Activated T-helper 1 cell treated with anti-CD3 and anti-CD28 coated beads, Interleukin-12 subunit alpha, Interleukin-12 subunit beta, Interleukin-2, Interleukin-4 antibody, amounts not matched to agents 30 ng/mL and 10 ng/mL and 1 ng/mL, durations not matched to agents 14 hours and 24 hours and 36 hours (primary cell): ENCODE measurements at regions not wholly inside any gene's neighbourhood (a gene's known extent, or its start where the extent isn't known, plus 50 kb on each side); places are given as distances from the start of the nearest gene placed in this dataset.
A peak's percentile ranks its signal among the peaks of the same experiment; 100 is the strongest.

Experiments used
- DNase-seq: peaks from one replicate; pipeline ENCODE4 v3.0.0; 2021; ENCODE audit warnings: low spot score
- H3K27ac Mint-ChIP-seq: one replicate; pipeline ENCODE4 v1.8.0; 2021; ENCODE audit warnings: mild to moderate bottlenecking, mixed read lengths
- H3K27me3 Mint-ChIP-seq: one replicate; pipeline ENCODE4 v1.8.0; 2022; ENCODE audit warnings: mild to moderate bottlenecking, moderate library complexity, mixed read lengths; ENCODE audit not compliant: insufficient read depth
- H3K36me3 Mint-ChIP-seq: one replicate; pipeline ENCODE4 v1.8.0; 2021; ENCODE audit warnings: low read depth, mixed read lengths
- H3K4me1 Mint-ChIP-seq: one replicate; pipeline ENCODE4 v1.8.0; 2021; ENCODE audit warnings: low read depth, mixed read lengths
- H3K4me3 Mint-ChIP-seq: one replicate; pipeline ENCODE4 v1.8.0; 2021; ENCODE audit warnings: mild to moderate bottlenecking, moderate library complexity, mixed read lengths
- H3K9me3 Mint-ChIP-seq: one replicate; pipeline ENCODE4 v1.8.0; 2021; ENCODE audit warnings: mixed read lengths
- intact Hi-C: fragments of 100-400 bp; cut with micrococcal nuclease; formaldehyde crosslinking; loops from one replicate; pipeline ENCODE4 v1.15.1; 2024

DNA sequence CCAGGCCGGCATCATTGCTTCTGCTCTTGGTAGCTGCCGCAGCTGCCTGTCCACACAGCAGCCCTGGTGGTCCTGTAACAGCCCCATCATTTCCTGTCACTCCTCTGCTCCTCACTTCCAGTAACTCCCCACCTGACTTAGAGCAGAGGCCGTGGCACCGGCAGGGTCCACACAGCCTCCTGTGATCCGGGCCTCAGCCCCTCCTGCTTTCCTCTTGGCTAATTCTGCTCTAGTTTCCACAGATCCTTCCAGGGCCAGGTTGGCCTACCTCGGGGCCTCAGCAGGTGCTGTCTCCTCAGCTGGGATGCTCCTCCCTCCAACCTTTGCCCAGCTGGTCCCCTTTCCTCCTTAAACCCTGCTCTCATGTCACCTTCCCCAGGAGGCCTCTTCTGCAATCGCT is 80.2 kb downstream of the FZD10 start:
- Mint-ChIP-seq H3K9me3 (no peaks in the 10 kb centered on the region), H3K4me3 (no peak overlapping the region), H3K27ac (no peak overlapping the region), H3K27me3 (no peaks in the 10 kb centered on the region), H3K36me3 (no peaks in the 10 kb centered on the region), H3K4me1 (no peaks in the 10 kb centered on the region)
- intact Hi-C loops = no loop called here
- DNase-seq = no peak

DNA sequence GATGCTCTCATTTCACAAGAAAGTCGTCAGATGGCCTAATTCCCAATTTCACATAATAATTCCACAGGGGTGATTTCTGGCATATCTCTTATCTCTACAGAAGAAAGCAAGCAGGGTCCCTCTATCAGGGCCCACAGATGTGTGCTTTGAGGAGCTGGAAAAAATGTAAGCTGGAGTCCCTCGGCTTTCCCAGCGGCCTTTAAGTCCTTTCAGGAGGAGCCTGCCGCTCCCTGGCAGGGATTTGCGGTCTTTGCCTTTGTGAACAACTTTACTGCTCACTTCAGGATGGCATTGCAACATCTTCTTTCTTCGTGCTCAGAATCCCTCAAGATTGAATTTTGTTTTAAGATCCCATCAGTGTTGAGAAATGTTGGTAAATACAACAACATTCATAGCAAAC is 83.0 kb downstream of the FZD10 start:
- intact Hi-C loops = no loop called here
- no peaks in the 10 kb centered on the region for H3K9me3 Mint-ChIP-seq
- no peak overlapping the region for H3K27ac Mint-ChIP-seq
- H3K36me3 Mint-ChIP-seq = no peaks in the 10 kb centered on the region
- H3K27me3 Mint-ChIP-seq = peaks cover 1% of the 10 kb centered on the region
- H3K4me3 Mint-ChIP-seq = no peak overlapping the region
- no peaks in the 10 kb centered on the region for H3K4me1 Mint-ChIP-seq
- DNase-seq = no peak

DNA sequence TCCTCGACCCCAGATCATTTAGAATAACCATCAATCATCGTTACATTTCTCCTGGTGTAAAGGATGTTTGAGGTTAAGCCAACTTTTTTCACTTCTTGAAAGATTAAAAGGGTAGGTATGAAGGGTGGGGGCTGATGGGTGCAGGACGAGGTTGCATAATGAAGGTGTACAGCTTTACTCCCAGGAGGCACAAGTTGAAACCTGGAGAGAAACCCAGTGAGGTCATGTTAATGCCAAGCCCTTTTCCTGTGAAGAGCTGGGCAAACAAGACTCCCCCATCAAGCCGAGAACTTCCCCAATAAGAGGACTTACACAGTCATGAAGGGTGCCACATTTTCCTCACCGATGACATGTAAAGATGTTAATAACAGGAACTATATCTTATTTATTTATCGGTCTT is 84.3 kb downstream of the FZD10 start:
- no peak for DNase-seq
- H3K36me3 Mint-ChIP-seq = no peaks in the 10 kb centered on the region
- peaks cover 1% of the 10 kb centered on the region for H3K27me3 Mint-ChIP-seq
- intact Hi-C loops = no loop called here
- no peaks in the 10 kb centered on the region for H3K4me1 Mint-ChIP-seq
- no peak overlapping the region for H3K4me3 Mint-ChIP-seq
- H3K9me3 Mint-ChIP-seq = no peaks in the 10 kb centered on the region
- H3K27ac Mint-ChIP-seq = no peak overlapping the region

DNA sequence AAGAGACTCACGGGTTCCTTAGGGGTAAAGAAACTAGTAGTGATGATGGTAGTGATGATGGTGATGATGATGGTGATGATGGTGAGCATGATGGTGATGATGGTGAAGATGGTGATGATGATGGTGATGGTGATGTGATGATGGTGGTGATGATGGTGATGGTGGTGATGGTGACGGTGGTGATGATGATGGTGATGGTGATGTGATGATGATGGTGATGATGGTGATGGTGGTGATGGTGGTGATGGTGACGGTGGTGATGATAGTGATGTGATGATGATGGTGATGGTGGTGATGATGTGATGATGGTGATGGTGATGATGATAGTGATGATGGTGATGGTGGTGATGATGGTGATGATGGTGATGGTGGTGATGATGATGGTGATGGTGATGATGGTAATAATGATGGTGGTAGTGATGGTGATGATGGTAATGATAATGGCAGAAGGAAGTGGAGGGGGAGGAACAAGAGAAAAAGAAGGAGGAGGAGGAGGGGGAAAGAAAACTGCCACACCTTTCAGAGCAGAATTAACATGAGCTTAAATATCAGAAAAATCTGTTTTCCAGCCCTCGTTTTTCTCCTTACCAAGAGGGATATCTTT is 85.5 kb downstream of the FZD10 start:
- Mint-ChIP-seq H3K27me3 (peaks cover 1% of the 10 kb centered on the region), H3K4me1 (no peaks in the 10 kb centered on the region), H3K36me3 (no peaks in the 10 kb centered on the region), H3K27ac (no peak overlapping the region), H3K9me3 (no peaks in the 10 kb centered on the region), H3K4me3 (no peak overlapping the region)
- intact Hi-C loops = no loop called here
- DNase-seq = no peak

DNA sequence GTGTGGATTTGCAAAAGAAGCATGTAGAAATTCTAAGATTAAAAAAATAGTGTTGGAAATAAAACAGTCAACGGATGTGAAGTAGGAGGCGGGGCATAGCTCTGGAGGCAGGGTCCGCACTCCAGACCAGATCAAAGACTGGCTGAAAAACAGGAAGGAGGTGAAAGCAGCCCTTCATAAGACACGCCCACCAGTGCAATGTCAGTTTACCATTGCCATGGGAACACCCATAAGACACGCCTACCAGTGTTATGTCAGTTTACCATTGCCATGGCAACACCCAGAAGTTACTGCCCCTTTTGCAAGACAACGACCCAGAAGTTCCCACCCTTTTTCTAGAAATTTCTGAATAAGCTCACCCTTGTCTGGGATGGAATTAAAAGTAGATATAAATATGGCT is 87.1 kb downstream of the FZD10 start:
- no peaks in the 10 kb centered on the region for H3K36me3 Mint-ChIP-seq
- no peaks in the 10 kb centered on the region for H3K9me3 Mint-ChIP-seq
- no peaks in the 10 kb centered on the region for H3K4me1 Mint-ChIP-seq
- DNase-seq = no peak
- no peak overlapping the region for H3K4me3 Mint-ChIP-seq
- intact Hi-C loops = no loop called here
- H3K27ac Mint-ChIP-seq = no peak overlapping the region
- H3K27me3 Mint-ChIP-seq = peaks cover 1% of the 10 kb centered on the region

DNA sequence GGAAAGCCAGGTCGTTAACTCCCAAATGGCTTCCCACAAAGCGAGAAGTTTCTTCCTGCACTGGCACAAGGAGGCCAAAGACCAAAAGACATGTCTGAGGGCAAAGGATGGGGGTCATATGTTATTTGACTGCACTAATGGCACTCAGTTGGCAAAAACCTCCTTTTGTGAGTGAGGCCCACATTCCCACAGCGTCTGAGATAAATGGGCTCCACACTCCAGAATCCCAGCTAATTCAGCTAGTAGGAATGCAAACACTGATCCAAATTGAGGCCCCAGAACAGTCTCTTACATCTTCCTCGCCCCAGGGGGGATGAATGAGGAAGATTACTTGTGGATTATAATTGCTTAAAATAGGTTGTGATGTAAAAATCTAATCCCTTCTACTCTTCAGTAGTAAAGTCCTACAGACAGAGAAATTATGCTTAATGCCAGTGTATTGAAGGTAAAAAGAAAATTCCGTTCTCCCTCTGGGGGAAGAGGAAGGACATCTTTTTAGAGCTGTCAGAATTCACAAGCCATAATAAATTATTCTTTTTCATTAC is 86.4 kb upstream of the PIWIL1 start:
- Mint-ChIP-seq H3K9me3 (no peaks in the 10 kb centered on the region), H3K4me1 (no peaks in the 10 kb centered on the region), H3K4me3 (no peak overlapping the region), H3K36me3 (no peaks in the 10 kb centered on the region), H3K27me3 (peaks cover 1% of the 10 kb centered on the region), H3K27ac (no peak overlapping the region)
- intact Hi-C loops = no loop called here
- no peak for DNase-seq

DNA sequence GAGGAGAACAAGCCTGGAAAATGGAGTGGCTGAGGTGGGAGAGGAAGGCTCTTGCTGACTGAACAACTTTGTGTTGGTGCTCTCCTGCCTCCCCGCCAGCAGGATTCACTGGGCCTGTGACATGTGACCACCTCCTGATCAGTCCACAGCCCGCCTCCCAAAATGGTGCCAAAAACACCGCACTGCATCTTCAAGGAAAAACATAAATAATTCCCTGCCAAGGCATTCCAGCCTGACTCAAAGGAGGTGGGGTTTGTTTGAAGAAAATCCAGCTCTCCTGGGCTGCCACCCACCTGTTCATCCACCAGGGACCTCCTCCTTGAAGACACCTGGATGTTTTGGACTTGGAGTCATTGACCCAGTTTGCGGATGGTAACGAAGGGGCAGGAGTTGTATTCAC is 83.8 kb upstream of the PIWIL1 start:
- Mint-ChIP-seq H3K27ac (no peak overlapping the region), H3K36me3 (no peaks in the 10 kb centered on the region), H3K9me3 (no peaks in the 10 kb centered on the region), H3K4me1 (no peaks in the 10 kb centered on the region), H3K4me3 (no peak overlapping the region), H3K27me3 (peaks cover 1% of the 10 kb centered on the region)
- intact Hi-C loops = no loop called here
- no peak for DNase-seq

DNA sequence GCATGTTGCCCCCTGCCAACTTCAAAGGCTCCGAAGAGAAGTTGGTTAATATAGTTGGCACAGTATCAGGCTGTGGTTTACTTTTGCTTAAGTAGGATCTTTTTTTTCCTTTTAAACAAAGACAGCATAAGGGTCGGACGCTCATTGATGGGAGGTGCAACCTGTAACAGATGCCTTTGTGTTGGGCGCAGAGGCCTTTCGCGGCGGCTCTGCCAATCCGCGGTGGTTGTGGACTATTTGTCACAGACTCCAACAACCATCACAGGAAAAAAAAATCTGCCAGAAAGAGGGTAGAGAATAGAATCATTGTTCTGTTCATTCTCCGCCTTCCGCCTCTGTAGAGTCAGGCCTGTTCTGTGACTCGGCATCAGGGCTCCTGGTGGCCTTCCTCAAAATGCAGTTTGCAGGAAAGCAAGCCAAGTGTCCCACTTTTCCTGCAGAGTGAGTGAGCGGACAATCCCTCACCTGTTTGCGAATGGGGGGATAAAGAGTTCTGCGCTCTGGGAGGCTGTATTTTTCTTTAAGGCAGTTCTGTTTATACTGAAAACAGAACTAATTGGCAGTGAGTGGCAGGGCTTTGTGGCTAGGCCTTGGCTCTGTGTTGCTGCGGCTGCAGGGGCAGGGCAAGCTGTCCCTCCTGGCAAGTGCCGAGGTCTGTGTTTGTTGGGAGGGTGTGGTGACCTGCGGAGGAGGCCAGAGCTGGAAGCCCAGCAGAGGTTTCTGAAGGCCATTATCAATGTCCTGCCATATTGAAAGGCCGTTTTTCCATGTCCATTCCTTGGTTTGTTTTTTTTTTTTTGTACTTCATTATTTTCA is 83.0 kb upstream of the PIWIL1 start:
- Mint-ChIP-seq H3K4me1 (no peaks in the 10 kb centered on the region), H3K4me3 (no peak overlapping the region), H3K36me3 (no peaks in the 10 kb centered on the region), H3K27ac (no peak overlapping the region), H3K27me3 (peaks cover 1% of the 10 kb centered on the region), H3K9me3 (no peaks in the 10 kb centered on the region)
- DNase-seq = no peak
- intact Hi-C loops = no loop called here

DNA sequence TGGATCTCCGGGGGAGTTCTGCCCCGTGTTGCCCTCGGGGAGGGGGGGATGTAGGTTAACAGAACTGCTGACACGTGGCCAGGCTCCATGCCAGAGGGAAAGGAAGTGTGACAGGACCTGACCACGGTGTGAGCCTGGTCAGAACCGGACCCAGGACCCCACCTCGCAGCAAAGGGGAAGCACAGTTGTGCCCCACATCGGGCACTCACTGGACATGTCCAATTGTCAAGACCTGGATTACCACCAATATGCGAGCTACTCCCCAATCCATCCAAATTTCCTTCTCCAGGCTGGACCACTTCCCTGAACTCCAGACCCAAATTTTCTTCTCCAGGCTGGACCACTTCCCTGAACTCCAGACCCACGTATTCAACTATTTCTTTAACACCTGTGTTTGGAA is 78.8 kb upstream of the PIWIL1 start:
- H3K27ac Mint-ChIP-seq = no peak overlapping the region
- H3K4me1 Mint-ChIP-seq = no peaks in the 10 kb centered on the region
- no peak for DNase-seq
- H3K36me3 Mint-ChIP-seq = no peaks in the 10 kb centered on the region
- intact Hi-C loops = no loop called here
- no peaks in the 10 kb centered on the region for H3K27me3 Mint-ChIP-seq
- no peak overlapping the region for H3K4me3 Mint-ChIP-seq
- H3K9me3 Mint-ChIP-seq = no peaks in the 10 kb centered on the region

DNA sequence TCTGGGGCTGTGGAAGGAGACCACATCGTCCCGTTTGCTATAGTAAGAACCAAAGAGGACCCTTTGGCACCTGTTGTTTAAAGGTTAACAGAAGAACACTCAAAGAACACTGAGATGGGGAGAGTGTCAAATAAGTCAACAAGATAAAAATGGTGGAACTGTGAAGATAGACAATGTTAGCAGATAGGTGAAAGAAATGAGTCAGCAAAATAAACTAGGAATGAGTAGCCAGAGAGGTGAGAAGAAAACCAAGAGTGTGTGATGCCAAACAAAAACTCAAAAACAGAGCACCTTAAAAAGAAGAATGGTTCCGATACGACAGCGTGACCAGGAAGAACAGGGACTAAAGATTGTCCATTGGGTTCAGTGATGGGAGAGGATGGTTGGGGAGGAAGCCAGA is 74.7 kb upstream of the PIWIL1 start:
- H3K27me3 Mint-ChIP-seq = peaks cover 1% of the 10 kb centered on the region
- H3K36me3 Mint-ChIP-seq = no peaks in the 10 kb centered on the region
- no peaks in the 10 kb centered on the region for H3K4me1 Mint-ChIP-seq
- no peak overlapping the region for H3K4me3 Mint-ChIP-seq
- no peak overlapping the region for H3K27ac Mint-ChIP-seq
- H3K9me3 Mint-ChIP-seq = no peaks in the 10 kb centered on the region
- DNase-seq = no peak
- intact Hi-C loops = no loop called here

DNA sequence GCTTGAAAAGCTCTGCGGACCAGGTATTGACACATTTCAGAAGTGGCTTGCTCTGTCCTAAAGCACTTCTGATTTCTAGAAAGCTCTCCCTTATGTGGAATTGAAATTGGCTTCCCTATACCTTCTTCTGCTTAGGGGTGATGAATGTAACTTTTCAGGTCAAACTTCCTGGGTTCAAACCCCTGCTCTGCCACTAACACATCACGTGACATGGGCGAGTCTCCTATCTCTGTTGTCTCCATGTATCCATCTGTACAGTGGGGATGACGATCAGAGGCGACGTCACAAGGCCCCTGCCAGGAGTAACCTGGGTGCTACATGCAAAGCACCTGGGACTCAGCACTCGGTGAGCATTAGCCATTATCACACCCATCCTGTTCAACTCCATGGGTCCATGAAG is 73.7 kb upstream of the PIWIL1 start:
- peaks cover 1% of the 10 kb centered on the region for H3K27me3 Mint-ChIP-seq
- no peaks in the 10 kb centered on the region for H3K9me3 Mint-ChIP-seq
- H3K27ac Mint-ChIP-seq = no peak overlapping the region
- no peaks in the 10 kb centered on the region for H3K36me3 Mint-ChIP-seq
- no peak for DNase-seq
- intact Hi-C loops = no loop called here
- H3K4me3 Mint-ChIP-seq = no peak overlapping the region
- no peaks in the 10 kb centered on the region for H3K4me1 Mint-ChIP-seq

DNA sequence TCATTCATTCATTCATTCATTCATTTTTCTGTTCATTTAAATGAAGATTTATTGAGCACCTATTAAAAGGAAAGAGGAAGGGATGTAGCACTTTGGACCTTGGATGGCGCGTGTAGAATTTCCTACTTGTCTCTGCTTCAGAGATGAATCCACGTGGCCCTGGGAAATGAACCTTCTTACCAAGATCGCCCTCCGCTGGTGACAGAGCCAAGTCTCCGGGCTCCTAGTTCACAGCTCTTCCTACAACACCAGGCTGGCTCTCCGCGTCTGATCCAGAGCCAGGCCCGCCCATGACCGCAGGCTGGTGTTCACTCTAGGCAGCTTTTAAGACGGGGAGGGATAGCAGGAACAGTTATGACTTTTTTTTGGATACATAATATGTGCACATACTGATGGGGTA is 70.9 kb upstream of the PIWIL1 start:
- Mint-ChIP-seq H3K4me1 (no peaks in the 10 kb centered on the region), H3K9me3 (no peaks in the 10 kb centered on the region), H3K27me3 (peaks cover 1% of the 10 kb centered on the region), H3K36me3 (no peaks in the 10 kb centered on the region), H3K4me3 (no peak overlapping the region), H3K27ac (no peak overlapping the region)
- no peak for DNase-seq
- intact Hi-C loops = no loop called here

DNA sequence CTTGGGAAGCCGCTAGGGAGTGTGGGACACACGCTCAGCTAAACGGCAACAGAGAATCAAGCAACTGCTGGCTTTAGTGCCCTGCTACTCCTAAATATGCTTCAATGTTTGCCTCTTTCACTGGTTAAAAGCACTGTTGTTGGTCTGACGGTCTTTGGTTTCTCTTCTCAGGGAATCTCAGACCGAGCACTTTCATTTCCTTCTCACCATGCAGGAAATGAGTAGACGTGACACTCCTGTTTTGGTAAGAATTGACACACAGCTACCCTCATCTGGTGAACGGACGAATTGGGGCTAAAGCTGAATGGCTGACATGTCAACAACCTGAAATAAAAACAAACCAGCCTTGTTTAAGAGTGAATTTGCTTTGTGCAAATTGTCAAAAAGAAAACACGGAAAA is 57.5 kb upstream of the PIWIL1 start:
- H3K9me3 Mint-ChIP-seq = peaks cover 22% of the 10 kb centered on the region
- intact Hi-C loops = loop anchor here (5.0 kb wide), 1 partner anchor 467 kb away; no protein-coding TSS in a partner anchor
- no peak overlapping the region for H3K4me3 Mint-ChIP-seq
- no peak overlapping the region for H3K27ac Mint-ChIP-seq
- no peaks in the 10 kb centered on the region for H3K4me1 Mint-ChIP-seq
- peak; percentile 12 for DNase-seq
- H3K27me3 Mint-ChIP-seq = peaks cover 2% of the 10 kb centered on the region
- no peaks in the 10 kb centered on the region for H3K36me3 Mint-ChIP-seq
